HUES64 (cell line): ENCODE measurements at regions not wholly inside any gene's neighbourhood (a gene's known extent, or its start where the extent isn't known, plus 50 kb on each side); places are given as distances from the start of the nearest gene placed in this dataset.
"Not testable (repeated sequence)": the region's sequence is repeated elsewhere in the genome, so short reads cannot be mapped to it uniquely, and the experiment has no call there.

ENCODE experiments used
- H3K27ac ChIP-seq: 2 replicates; pipeline ENCODE4 v1.7.0; 2013; ENCODE audit warnings: low read depth, low read length, inconsistent platforms
- H3K27me3 ChIP-seq: 2 replicates; pipeline ENCODE4 v1.6.1; 2013; ENCODE audit warnings: mild to moderate bottlenecking, low read length; ENCODE audit not compliant: insufficient read depth
- H3K36me3 ChIP-seq: 2 replicates; pipeline ENCODE4 v1.6.1; 2013; ENCODE audit warnings: mild to moderate bottlenecking, low read length; ENCODE audit not compliant: insufficient read depth
- H3K4me1 ChIP-seq: 2 replicates; pipeline ENCODE4 v1.6.1; 2013; ENCODE audit warnings: mild to moderate bottlenecking, low read length, moderate library complexity; ENCODE audit not compliant: insufficient read depth
- H3K4me3 ChIP-seq: 2 replicates; pipeline ENCODE4 v1.5.1; 2013; ENCODE audit warnings: mild to moderate bottlenecking, low read length, moderate library complexity
- H3K9ac ChIP-seq: 2 replicates; pipeline ENCODE4 v1.6.1; 2013; ENCODE audit warnings: mild to moderate bottlenecking, low read depth, low read length
- H3K9me3 ChIP-seq: 2 replicates; pipeline ENCODE4 v1.6.1; 2013; ENCODE audit warnings: low read depth, low read length; ENCODE audit not compliant: insufficient read depth
- WGBS: fragments of 150-250, 120-280 bp; methylation state at CpG from one replicate; pipeline ENCODE4 v1.1.7; 2013; ENCODE audit warnings: missing lambda C conversion rate; 5-methylcytosine and 5-hydroxymethylcytosine counted together

GRCh38 chr7:83857691-83858090 is 208.8 kb upstream of the SEMA3E start:
- H3K27ac ChIP-seq, result no peak overlapping the region
- 100% methylated on average over 1 of the region's 1 CpG for WGBS
- no peaks in the 10 kb centered on the region for H3K36me3 ChIP-seq
- H3K9ac ChIP-seq, result no peak overlapping the region
- H3K9me3 ChIP-seq, result no peaks in the 10 kb centered on the region
- no peaks in the 10 kb centered on the region for H3K27me3 ChIP-seq
- H3K4me3 ChIP-seq, result no peak overlapping the region
- H3K4me1 ChIP-seq, result 0 out of 2 replicates have a peak, but pooled peaks cover 5% of the 10 kb centered on the region

- Histone ChIP-seq H3K4me3 (no peak overlapping the region), H3K27me3 (no peaks in the 10 kb centered on the region), H3K9ac (no peak overlapping the region), H3K4me1 (no peaks in the 10 kb centered on the region), H3K9me3 (no peaks in the 10 kb centered on the region), H3K36me3 (no peaks in the 10 kb centered on the region), H3K27ac (no peak overlapping the region)
- WGBS, result 95% methylated on average over 5 of the region's 5 CpGs
Observed at GRCh38 chr7:83856094-83856493, 207.2 kb upstream of the SEMA3E start.

DNA sequence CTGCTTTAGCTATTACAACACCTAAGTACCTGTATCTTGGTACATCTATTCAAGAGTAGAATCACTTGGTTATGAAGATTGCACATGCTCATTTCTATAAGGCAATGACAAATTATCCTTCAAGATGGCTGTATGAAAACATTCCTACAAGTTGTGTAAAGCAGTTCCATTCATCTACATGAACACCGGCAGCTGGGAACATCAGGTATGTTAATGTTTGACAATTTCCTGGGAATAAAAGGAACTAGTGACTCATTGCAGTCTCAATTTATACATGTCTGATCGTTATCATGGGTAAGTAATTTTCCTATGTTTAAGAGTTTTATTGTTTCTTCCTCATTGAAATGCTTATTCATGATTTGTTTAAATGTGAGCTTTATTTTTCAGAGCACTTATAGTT is 203.2 kb upstream of the SEMA3E start:
- Histone ChIP-seq H3K27ac (no peak overlapping the region), H3K9ac (no peak overlapping the region), H3K27me3 (no peaks in the 10 kb centered on the region), H3K4me1 (peaks cover 14% of the 10 kb centered on the region), H3K36me3 (no peaks in the 10 kb centered on the region), H3K9me3 (no peaks in the 10 kb centered on the region), H3K4me3 (no peak overlapping the region)
- 97% methylated on average over 2 of the region's 2 CpGs for WGBS

GRCh38 chr7:83851551-83851950 is 202.6 kb upstream of the SEMA3E start:
- H3K27me3 ChIP-seq, result no peaks in the 10 kb centered on the region
- WGBS, result no CpG with 5 or more reads among the region's 1 CpG
- H3K27ac ChIP-seq, result no peak overlapping the region
- no peak overlapping the region for H3K9ac ChIP-seq
- no peaks in the 10 kb centered on the region for H3K36me3 ChIP-seq
- H3K4me3 ChIP-seq, result no peak overlapping the region
- peaks cover 14% of the 10 kb centered on the region for H3K4me1 ChIP-seq
- H3K9me3 ChIP-seq, result no peaks in the 10 kb centered on the region

GRCh38 chr7:83850941-83851340 is 202.0 kb upstream of the SEMA3E start:
- peaks cover 14% of the 10 kb centered on the region for H3K4me1 ChIP-seq
- H3K4me3 ChIP-seq, result no peak overlapping the region
- H3K9ac ChIP-seq, result no peak overlapping the region
- H3K9me3 ChIP-seq, result no peaks in the 10 kb centered on the region
- H3K27me3 ChIP-seq, result no peaks in the 10 kb centered on the region
- H3K36me3 ChIP-seq, result no peaks in the 10 kb centered on the region
- no peak overlapping the region for H3K27ac ChIP-seq

DNA sequence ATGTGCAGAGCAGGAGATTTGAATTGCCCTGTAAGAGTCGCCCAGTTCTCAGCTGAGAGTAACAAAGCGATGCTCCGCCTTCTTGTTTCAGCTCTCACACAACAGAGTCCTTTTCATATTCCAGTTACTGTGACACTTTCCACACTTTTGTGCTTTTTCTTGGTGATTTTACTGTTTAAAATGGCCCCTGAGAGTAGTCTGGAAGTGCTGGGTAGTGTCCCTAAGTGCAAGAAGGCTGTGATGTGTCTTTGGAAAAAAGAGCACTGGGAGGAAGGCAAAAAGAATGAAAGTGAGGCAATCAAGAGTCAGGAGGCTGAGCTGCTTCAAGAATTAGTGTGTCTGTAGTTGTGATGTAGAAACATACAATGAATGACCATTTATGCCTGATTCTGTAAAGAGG is 201.2 kb upstream of the SEMA3E start:
- WGBS, result 78% methylated on average over 3 of the region's 3 CpGs

GRCh38 chr7:83849131-83849530 is 200.2 kb upstream of the SEMA3E start:
- no peaks in the 10 kb centered on the region for H3K9me3 ChIP-seq
- no peaks in the 10 kb centered on the region for H3K36me3 ChIP-seq
- H3K27ac ChIP-seq, result no peak overlapping the region
- no peak overlapping the region for H3K4me3 ChIP-seq
- WGBS, result 95% methylated on average over 2 of the region's 3 CpGs
- no peaks in the 10 kb centered on the region for H3K27me3 ChIP-seq
- peaks cover 14% of the 10 kb centered on the region for H3K4me1 ChIP-seq
- no peak overlapping the region for H3K9ac ChIP-seq

More for the DNA sequence above, 201.2 kb upstream of the SEMA3E start:
- Histone ChIP-seq H3K27ac (0 out of 2 replicates have a peak overlapping the region, but pooled peaks have one; percentile 24), H3K4me1 (peaks cover 14% of the 10 kb centered on the region), H3K9me3 (no peaks in the 10 kb centered on the region), H3K9ac (peak overlapping the region; percentile 42; the same call in 1 of the 2 replicates), H3K4me3 (no peak overlapping the region), H3K36me3 (no peaks in the 10 kb centered on the region), H3K27me3 (no peaks in the 10 kb centered on the region)

DNA sequence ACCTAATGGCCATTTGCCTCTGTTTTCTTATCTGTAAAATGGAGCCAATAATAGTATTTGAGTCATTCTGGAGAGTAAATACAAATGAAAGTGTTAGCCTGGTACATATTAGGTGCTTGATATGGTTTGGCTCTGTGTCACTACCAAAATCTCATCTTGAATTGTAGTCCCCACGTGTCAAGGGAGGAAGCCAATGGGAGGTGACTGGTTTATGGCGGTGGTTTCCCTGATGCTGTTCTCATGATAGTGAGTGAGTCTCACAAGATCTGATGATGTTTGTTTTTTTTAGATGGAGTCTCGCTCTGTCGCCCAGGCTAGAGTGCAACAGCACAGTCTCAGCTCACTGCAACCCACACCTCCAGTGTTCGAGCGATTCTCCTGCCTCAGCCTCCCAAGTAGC is 194.0 kb upstream of the SEMA3E start:
- no peak overlapping the region for H3K4me3 ChIP-seq
- no peaks in the 10 kb centered on the region for H3K36me3 ChIP-seq
- 97% methylated on average over 6 of the region's 6 CpGs for WGBS
- H3K9ac ChIP-seq, result no peak overlapping the region
- no peaks in the 10 kb centered on the region for H3K9me3 ChIP-seq
- no peak overlapping the region for H3K27ac ChIP-seq
- H3K27me3 ChIP-seq, result no peaks in the 10 kb centered on the region
- H3K4me1 ChIP-seq, result peaks cover 11% of the 10 kb centered on the region

DNA sequence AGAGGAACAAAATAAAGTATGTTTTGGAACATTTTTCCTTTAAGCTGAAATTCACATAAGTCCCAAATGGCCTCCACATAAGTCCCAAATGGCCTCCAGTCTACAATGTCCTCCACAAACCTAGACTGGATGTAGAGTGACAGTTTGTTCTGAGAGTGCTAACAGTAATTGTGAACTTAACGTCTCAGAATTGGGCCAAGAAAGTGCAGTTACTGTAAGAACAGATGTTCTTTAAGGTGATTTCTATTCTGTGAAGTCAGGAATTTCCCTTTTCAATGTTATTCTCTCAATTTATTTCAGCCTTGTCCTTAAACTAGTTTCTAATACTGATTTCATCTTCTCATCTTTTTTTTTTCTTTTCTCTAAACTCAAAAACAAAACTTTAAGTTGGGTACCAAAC is 188.7 kb upstream of the SEMA3E start:
- Histone ChIP-seq H3K4me1 (peaks cover 45% of the 10 kb centered on the region), H3K27ac (no peak overlapping the region), H3K9ac (no peak overlapping the region), H3K9me3 (no peaks in the 10 kb centered on the region), H3K27me3 (no peaks in the 10 kb centered on the region), H3K36me3 (no peaks in the 10 kb centered on the region), H3K4me3 (no peak overlapping the region)
- WGBS, result 92% methylated on average over 1 of the region's 1 CpG

- Histone ChIP-seq H3K9me3 (no peaks in the 10 kb centered on the region), H3K4me3 (no peak overlapping the region), H3K27me3 (no peaks in the 10 kb centered on the region), H3K9ac (no peak overlapping the region), H3K36me3 (no peaks in the 10 kb centered on the region), H3K27ac (no peak overlapping the region), H3K4me1 (peaks cover 60% of the 10 kb centered on the region)
- WGBS, result 100% methylated on average over 1 of the region's 1 CpG
Observed at GRCh38 chr7:83836028-83836427, 187.1 kb upstream of the SEMA3E start.

DNA sequence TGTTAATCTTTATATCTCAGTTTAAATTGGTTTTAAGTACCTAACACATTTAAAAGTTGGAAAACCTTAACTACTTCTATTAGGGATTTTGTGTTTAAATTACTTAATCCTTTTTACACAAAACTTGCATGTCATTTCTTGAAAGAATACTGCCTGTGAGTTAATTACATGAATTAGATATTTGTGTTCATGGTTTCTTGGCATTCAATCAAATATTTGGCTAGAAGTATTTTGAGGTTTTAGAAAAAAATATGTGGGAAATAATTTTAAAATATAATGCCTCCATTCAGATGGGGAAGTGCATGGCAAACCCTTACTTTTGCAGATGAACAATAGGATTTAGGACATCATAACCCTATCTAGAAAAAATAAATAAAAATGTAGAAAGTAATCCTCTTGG is 186.5 kb upstream of the SEMA3E start:
- peaks cover 60% of the 10 kb centered on the region for H3K4me1 ChIP-seq
- H3K27ac ChIP-seq, result no peak overlapping the region
- H3K9me3 ChIP-seq, result no peaks in the 10 kb centered on the region
- no peaks in the 10 kb centered on the region for H3K27me3 ChIP-seq
- no peak overlapping the region for H3K4me3 ChIP-seq
- no peak overlapping the region for H3K9ac ChIP-seq
- H3K36me3 ChIP-seq, result no peaks in the 10 kb centered on the region

GRCh38 chr7:83833721-83834120 is 184.8 kb upstream of the SEMA3E start:
- H3K27ac ChIP-seq, result peak overlapping the region; percentile 85
- not testable (repeated sequence) for H3K4me3 ChIP-seq, H3K9me3 ChIP-seq, H3K27me3 ChIP-seq, H3K36me3 ChIP-seq, H3K9ac ChIP-seq
- peaks cover 50% of the 10 kb centered on the region for H3K4me1 ChIP-seq
- WGBS, result 20% methylated on average over 5 of the region's 5 CpGs
